Fibroblast of skin of left quadriceps (primary cell): ENCODE measurements at regions not wholly inside any gene's neighbourhood (a gene's known extent, or its start where the extent isn't known, plus 50 kb on each side); places are given as distances from the start of the nearest gene placed in this dataset.

ENCODE experiments used
- DNase-seq, 2 experiments: peaks; one replicate each; pipeline ENCODE4 v3.0.0-alpha.2; 2013; ENCODE audit warnings: low read depth in 2 of 2

- DNase-seq: no peak
Observed at GRCh38 chr11:130737041-130737830, 179.0 kb downstream of the SNX19 start.

GRCh38 chr11:130737866-130738431 is 178.3 kb downstream of the SNX19 start:
- DNase-seq: peak; percentile 92 to 94

GRCh38 chr11:130738611-130739010 is 177.7 kb downstream of the SNX19 start:
- no peak for DNase-seq

GRCh38 chr11:130740819-130741218 is 175.5 kb downstream of the SNX19 start:
- DNase-seq: no peak

- DNase-seq: no peak
Observed at GRCh38 chr11:130744794-130745193, 171.5 kb downstream of the SNX19 start.

- DNase-seq: no peak
Observed at GRCh38 chr11:130749216-130749615, 167.1 kb downstream of the SNX19 start.

- no peak for DNase-seq
Observed at GRCh38 chr11:130760515-130761125, 155.7 kb downstream of the SNX19 start.

- no peak for DNase-seq
Observed at GRCh38 chr11:130761560-130762220, 154.6 kb downstream of the SNX19 start.

- no peak for DNase-seq
Observed at GRCh38 chr11:130762638-130763037, 153.6 kb downstream of the SNX19 start.

GRCh38 chr11:130763087-130763980 is 152.9 kb downstream of the SNX19 start:
- DNase-seq: no peak

- no peak for DNase-seq
Observed at GRCh38 chr11:130765406-130765805, 150.9 kb downstream of the SNX19 start.

- DNase-seq: peak in 1 of 2 experiments; percentile 43
Observed at GRCh38 chr11:130765951-130766649, 150.2 kb downstream of the SNX19 start.

- DNase-seq: no peak
Observed at GRCh38 chr11:130766650-130767565, 149.4 kb downstream of the SNX19 start.

GRCh38 chr11:130769782-130770535 is 146.3 kb downstream of the SNX19 start:
- DNase-seq: no peak

GRCh38 chr11:130771708-130772107 is 144.6 kb downstream of the SNX19 start:
- DNase-seq: no peak

- peak; percentile 79 to 84 for DNase-seq
Observed at GRCh38 chr11:130772266-130773227, 143.7 kb downstream of the SNX19 start.

- no peak for DNase-seq
Observed at GRCh38 chr11:130773244-130773820, 142.9 kb downstream of the SNX19 start.
